CD4-positive, alpha-beta T cell treated with Interleukin-6 for 4 hours (primary cell): ENCODE measurements at regions not wholly inside any gene's neighbourhood (a gene's known extent, or its start where the extent isn't known, plus 50 kb on each side); places are given as distances from the start of the nearest gene placed in this dataset.
"Not testable (repeated sequence)": the region's sequence is repeated elsewhere in the genome, so short reads cannot be mapped to it uniquely, and the experiment has no call there.

ENCODE experiments used
- DNase-seq: peaks from one replicate; pipeline ENCODE4 v3.0.0-alpha.2; 2020; ENCODE audit warnings: mixed read lengths

GRCh38 chr13:50726164-50726563 is 117.3 kb downstream of the DLEU7 start:
- no peak for DNase-seq

GRCh38 chr13:50729177-50729576 is 114.3 kb downstream of the DLEU7 start:
- no peak for DNase-seq

DNA sequence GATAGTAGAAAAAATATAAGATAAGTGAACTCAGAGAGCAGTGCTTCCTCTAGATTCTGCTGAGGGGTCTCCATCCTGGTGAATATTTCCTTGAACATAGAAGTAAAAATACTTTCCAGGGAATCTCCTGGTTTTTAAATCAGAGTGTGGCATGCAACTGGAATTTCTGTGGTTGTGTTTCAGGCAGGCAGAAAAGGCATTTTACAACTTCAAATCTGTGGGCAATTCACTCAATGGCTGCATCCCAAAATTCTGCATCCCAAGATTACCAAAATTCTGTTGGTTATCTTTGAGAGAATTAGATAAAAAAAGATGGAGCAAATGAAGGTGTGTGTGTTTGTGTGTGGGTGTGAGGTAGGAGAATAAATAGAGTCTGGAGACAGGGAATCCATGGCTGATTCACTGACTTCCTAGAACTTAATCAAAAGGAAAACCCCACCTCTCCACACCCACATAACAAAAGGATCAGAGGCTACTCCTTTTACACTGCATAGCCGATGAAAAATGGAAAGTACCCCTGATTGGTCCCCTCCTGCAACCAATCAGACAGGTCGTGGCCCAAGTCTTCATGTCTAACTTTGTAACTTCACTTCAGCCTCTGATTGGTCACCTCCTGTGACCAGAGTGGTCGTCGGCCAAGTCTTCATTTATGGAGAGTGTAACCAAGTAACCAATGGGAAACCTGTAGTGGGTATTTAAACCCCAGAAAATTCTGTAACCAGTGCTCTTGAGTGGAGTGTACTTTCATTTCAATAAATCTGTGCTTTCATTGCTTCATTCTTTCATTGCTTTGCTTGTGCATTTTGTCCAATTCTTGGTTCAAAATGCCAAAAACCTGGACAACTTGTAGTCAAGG is 112.8 kb downstream of the DLEU7 start:
- no peak for DNase-seq

GRCh38 chr13:50731400-50731799 is 112.1 kb downstream of the DLEU7 start:
- DNase-seq, result no peak

GRCh38 chr13:50732712-50733111 is 110.8 kb downstream of the DLEU7 start:
- no peak for DNase-seq

GRCh38 chr13:50733392-50733791 is 110.1 kb downstream of the DLEU7 start:
- DNase-seq, result no peak

DNA sequence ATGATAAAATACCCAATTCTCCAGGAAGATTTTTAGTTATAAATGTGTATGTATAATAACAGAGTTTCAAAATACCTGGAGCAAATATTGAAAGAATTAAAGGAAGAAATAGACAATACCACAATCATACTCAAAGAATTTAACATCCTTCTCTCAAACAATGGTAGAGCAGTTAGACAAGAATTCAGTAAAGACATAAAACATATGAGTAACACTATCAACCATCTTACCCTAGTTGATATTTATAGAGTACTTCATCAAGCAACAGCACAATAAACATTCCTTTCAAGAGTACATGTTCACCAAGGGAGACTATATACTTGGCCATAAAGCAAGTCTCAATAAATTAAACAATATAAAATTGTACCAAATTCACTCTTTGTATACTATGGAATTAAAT is 108.4 kb downstream of the DLEU7 start:
- DNase-seq, result no peak

DNA sequence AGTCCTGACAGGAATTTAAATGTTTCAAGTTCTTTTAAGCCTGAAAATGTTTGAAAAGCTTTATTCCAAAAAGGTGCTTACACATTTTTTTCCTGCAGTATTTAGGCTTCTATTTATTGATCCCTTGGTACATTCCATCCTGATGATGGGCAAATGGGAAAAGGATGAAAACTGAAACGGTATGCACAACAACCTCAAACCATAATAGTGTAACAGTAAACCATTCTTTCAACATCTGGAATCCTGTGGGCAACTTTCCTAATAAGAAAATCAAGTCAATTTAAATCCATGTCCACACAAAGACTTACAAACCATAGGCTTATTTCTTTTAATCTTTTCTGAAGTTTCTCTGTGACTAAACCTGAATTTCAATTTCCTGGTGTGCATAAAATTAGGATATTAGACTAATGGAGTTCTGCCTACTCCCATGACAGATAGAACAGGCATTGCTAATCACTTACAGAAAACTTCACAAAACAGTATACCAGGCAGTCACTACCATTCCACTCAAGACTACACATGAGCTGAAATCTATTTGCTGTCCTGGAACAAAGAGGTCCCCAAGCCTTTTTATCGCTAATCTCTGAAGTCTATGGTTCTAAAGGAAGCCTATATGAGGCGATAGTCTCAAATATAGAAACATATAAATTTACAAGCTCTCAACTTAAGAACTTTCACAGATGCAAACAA is 103.3 kb downstream of the DLEU7 start:
- no peak for DNase-seq

DNA sequence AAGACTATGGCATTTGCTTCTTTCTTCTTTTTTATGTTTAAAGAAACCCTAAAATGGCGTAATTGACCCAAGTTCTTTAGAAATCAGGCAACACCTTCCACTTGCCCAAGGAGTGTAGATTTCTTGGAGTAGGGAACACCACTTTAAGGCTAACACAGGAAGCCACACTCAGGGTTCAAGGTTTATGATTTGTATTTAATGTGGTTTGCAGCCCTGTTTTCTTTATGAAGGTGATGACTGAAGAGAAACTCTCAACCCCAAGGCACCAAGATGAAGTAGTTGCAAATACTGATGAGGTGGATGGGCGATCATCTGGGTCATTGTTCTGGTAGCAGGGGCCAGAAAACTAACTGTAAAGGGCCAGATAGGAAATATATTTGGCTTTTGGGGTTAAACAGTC is 101.1 kb downstream of the DLEU7 start:
- no peak for DNase-seq

- DNase-seq, result no peak
Measured at GRCh38 chr13:50742968-50743367, 100.5 kb downstream of the DLEU7 start.

GRCh38 chr13:50744116-50744660 is 99.3 kb downstream of the DLEU7 start:
- DNase-seq, result no peak

- no peak for DNase-seq
Measured at GRCh38 chr13:50745542-50746115, 97.9 kb downstream of the DLEU7 start.

DNA sequence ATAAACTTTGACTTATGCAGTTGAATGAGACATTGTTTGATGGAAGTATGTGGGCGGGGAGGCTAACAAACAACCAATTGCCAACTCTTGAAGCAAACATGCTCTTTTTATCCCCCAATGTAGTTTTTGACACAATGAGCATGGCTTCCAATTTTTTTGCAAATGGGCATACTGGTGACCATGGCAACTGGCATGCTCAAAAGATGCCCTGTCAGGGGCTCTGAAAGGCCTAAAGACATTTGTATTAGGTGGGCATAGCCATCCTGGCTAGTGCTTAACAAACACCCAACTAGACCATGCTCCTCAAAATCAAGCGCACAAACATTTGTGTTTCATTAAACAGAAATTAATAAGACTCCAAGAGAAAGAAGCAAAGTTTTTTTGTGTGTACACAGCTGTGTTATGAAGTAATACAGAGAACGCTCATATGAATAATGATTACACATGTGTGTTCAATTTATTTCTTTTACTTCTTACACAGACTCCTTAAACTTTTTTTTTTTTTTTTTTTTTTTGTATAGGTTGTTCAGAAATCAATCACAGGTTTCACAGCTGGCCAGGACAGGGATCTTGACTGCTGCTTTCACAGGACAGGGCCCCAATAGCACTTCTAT is 95.6 kb downstream of the DLEU7 start:
- DNase-seq, result no peak

DNA sequence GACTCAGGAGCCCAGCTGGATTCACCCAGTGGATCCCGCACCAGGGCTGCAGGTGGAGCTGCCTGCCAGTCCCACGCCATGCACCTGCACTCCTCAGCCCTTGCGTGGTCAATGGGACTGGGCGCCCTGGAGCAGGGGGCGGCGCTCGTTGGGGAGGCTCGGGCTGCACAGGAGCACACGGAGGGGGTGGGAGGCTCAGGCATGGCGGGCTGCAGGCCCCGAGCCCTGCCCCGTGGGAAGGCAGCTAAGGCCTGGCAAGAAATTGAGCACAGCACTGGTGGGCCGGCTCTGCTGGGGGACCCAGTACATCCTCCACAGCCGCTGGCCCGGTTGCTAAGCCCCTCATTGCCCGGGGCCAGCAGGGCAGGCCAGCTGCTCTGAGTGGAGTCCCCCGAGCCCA is 90.3 kb downstream of the DLEU7 start:
- DNase-seq, result not testable (repeated sequence)

DNA sequence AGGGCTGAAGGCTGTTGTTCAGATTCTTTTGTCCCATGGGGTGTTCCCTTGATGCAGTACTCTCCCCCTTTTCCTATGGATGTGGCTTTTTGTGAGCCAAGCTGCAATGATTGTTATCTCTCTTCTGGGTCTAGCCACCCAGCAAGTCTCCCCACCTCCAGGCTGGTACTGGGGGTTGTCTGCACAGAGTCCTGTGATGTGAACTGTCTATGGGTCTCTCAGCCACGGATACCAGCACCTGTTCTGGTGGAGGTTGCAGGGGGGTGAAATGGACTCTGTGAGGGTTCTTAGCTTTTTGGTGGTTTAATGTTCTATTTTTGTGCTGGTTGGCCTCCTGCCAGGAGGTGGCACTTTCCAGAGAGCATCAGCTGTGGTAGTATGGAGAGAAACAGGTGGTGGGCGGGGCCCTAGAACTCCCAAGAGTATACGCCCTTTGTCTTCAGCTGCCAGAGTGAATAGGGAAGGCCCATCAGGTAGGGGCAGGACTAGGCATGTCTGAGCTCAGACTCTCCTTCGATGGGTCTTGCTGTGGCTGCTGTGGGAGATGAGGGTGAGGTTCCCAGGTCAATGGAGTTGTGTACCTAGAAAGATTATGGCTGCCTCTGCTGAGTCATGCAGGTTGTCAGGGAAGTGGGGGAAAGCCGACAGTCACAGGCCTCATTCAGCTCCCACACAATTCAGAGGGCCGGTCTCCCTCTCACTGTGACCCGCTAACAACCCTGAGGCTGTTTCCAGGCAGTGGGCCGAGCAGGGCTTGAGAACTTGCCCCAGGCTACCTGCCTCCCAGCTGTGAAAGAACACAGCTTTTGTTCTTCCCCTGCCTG is 87.4 kb downstream of the DLEU7 start:
- not testable (repeated sequence) for DNase-seq

- DNase-seq, result no peak
Measured at GRCh38 chr13:50757008-50757407, 86.5 kb downstream of the DLEU7 start.

- DNase-seq, result no peak
Measured at GRCh38 chr13:50758796-50759195, 84.7 kb downstream of the DLEU7 start.

DNA sequence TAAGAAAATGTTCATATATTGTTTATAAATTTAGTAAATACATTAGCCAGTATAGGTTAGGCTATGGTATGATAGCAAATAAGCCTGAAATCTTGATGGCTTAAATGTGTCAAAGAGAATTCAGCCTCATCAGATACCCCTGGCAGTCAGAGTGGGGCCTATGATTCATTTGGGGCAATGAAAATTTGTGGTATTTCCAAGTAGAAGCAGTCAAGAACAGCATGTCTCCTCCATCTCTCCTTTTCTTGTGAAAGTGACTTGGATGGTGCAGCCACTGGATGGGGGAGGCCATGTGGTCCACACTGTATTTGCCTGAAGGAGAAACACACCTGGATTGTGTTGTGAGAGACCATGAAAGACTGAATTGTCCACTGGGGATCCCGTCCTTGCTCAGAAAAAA is 82.7 kb downstream of the DLEU7 start:
- DNase-seq, result no peak

DNA sequence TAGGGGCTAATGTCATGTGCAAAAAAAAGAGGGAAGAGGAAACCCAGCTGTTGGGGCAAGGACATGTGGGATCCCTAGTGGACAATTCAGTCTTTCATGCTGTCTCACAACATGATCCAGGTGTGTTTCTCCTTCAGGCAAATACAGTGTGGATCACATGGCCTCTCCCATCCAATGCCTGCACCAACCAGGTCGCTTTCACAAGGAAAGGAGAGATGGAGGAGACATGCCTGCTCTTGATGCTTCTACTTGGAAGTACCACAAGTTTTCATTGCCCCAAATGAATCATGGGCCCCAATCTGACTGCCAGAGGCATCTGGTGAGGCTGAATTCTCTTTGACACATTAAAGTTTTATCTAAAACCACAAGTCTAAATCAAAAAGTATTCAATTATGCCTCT is 82.1 kb downstream of the DLEU7 start:
- DNase-seq, result no peak

DNA sequence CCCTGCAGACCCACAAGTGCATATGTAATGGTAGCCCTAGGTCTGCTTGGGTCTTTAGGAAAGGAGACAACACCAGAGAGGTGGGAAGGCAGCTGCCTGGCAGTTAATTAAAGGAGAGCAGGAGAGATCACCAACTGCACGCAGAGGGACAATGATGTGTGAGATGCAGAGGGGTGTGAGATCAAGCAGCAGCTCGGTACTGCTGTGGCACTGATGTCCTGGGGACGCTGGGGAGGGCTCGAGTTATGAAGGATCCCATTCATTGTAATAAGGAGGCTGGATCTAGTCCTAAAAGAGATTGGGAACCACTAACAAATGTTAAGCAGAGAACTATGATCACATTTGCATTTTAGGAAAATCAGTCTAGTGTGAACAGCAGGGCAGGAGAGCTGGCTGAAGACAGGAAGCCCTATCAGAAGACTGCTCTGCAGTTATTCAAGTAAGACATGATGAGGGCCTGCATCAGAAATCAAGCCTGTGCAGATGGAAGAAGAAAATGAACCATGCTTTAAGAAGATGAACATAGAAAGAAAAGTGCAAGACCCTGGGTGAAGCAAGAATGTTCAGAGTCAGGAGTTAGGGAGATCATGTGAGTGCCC is 80.4 kb downstream of the DLEU7 start:
- DNase-seq, result no peak

- no peak for DNase-seq
Measured at GRCh38 chr13:50766013-50766412, 77.5 kb downstream of the DLEU7 start.

- DNase-seq, result no peak
Measured at GRCh38 chr13:50766695-50767094, 76.8 kb downstream of the DLEU7 start.
